GM12892 (cell line): ENCODE measurements at regions not wholly inside any gene's neighbourhood (a gene's known extent, or its start where the extent isn't known, plus 50 kb on each side); places are given as distances from the start of the nearest gene placed in this dataset.

ENCODE experiments used
- POLR2A ChIP-seq: IDR thresholded peaks from 2 replicates; pipeline ENCODE4 v1.6.1; 2011; ENCODE audit warnings: low read depth, low read length, control low read depth
- POLR2AphosphoS5 ChIP-seq: IDR thresholded peaks from 2 replicates; pipeline ENCODE4 v1.6.1; 2011; ENCODE audit warnings: low read depth, low read length, control low read depth
- TAF1 ChIP-seq: IDR thresholded peaks from 2 replicates; pipeline ENCODE4 v1.6.1; 2011; ENCODE audit warnings: low read depth, mild to moderate bottlenecking, control low read depth, low read length, borderline replicate concordance

GRCh38 chr3:21297304-21297703 lies 453.7 kb downstream of the ZNF385D start:
- TF ChIP-seq POLR2A = no peak
- TF ChIP-seq POLR2AphosphoS5 = no peak
- TF ChIP-seq TAF1 = no peak
